Panc1 (cell line): ENCODE measurements at regions not wholly inside any gene's neighbourhood (a gene's known extent, or its start where the extent isn't known, plus 50 kb on each side); places are given as distances from the start of the nearest gene placed in this dataset.
A peak's percentile ranks its signal among the peaks of the same experiment; 100 is the strongest.

Source experiments
- CTCF ChIP-seq: fragments of 450-650 bp; IDR thresholded peaks from 2 replicates; pipeline ENCODE4 v1.5.1; 2017; ENCODE audit warnings: mild to moderate bottlenecking
- POLR2AphosphoS5 ChIP-seq: IDR thresholded peaks from 2 replicates; pipeline ENCODE4 v1.6.1; 2012; ENCODE audit warnings: mild to moderate bottlenecking, low read depth, low read length, moderate library complexity
- SIN3A ChIP-seq: IDR thresholded peaks from 2 replicates; pipeline ENCODE4 v1.6.1; 2012; ENCODE audit warnings: low read depth, mild to moderate bottlenecking, low read length, moderate library complexity, borderline replicate concordance; ENCODE audit not compliant: insufficient read depth
- TCF7L2 ChIP-seq: IDR thresholded peaks from 2 replicates; pipeline ENCODE4 v1.6.1; 2011; ENCODE audit warnings: mild to moderate bottlenecking, low read depth, low read length, inconsistent platforms

- TF ChIP-seq POLR2AphosphoS5 (no peak), CTCF (peak; percentile 83), SIN3A (no peak), TCF7L2 (no peak)
Measured at GRCh38 chr7:106166651-106167342, 54.7 kb upstream of the SYPL1 start.
